ENCODE measurements at regions not wholly inside any gene's neighbourhood (a gene's known extent, or its start where the extent isn't known, plus 50 kb on each side); places are given as distances from the start of the nearest gene placed in this dataset.

- TF ChIP-seq SUPT20H (IDR thresholded peaks at IDR 0.05; ENCODE audit: borderline replicate concordance, control insufficient read depth, low read depth, low read length) (no peak), CTCF (IDR thresholded peaks at IDR 0.05 in 2 of 3, conservative IDR thresholded peaks at IDR 0.05 in 1 of 3; ENCODE audit: control insufficient read depth in 2 of 3, extremely low read depth in 1 of 3, insufficient read depth in 1 of 3, low read depth in 3 of 3, low read length in 3 of 3) (no peak), POLR2A (IDR thresholded peaks at IDR 0.05; ENCODE audit: low read depth, low read length) (no peak), GABPA (IDR thresholded peaks at IDR 0.05; ENCODE audit: low read depth) (no peak), RELB (IDR thresholded peaks at IDR 0.05; ENCODE audit: low read depth) (no peak), POLR2AphosphoS5 (IDR thresholded peaks at IDR 0.05; ENCODE audit: low read length) (no peak), CBX5 (IDR thresholded peaks at IDR 0.05; ENCODE audit: low read depth) (no peak), NFYB (IDR thresholded peaks at IDR 0.05; ENCODE audit: insufficient read depth, low read depth, low read length) (no peak), KLF5 (IDR thresholded peaks at IDR 0.05; ENCODE audit: partially characterized antibody) (no peak)
- TF ChIP-seq, protein P1, sequence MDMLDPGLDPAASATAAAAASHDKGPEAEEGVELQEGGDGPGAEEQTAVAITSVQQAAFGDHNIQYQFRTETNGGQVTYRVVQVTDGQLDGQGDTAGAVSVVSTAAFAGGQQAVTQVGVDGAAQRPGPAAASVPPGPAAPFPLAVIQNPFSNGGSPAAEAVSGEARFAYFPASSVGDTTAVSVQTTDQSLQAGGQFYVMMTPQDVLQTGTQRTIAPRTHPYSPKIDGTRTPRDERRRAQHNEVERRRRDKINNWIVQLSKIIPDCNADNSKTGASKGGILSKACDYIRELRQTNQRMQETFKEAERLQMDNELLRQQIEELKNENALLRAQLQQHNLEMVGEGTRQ (IDR thresholded peaks at IDR 0.05; ENCODE audit: borderline replicate concordance, low read depth, low read length): no peak
Measured at GRCh38 chr1:98164509-98164908, 243.7 kb upstream of the DPYD start.

Data from GM12878 (cell line).